ENCODE measurements at regions not wholly inside any gene's neighbourhood (a gene's known extent, or its start where the extent isn't known, plus 50 kb on each side); places are given as distances from the start of the nearest gene placed in this dataset.
A peak's percentile ranks its signal among the peaks of the same experiment; 100 is the strongest.

- Mint-ChIP-seq H3K9me3 (no peaks in the 10 kb centered on the region), H3K36me3 (no peaks in the 10 kb centered on the region), H3K27me3 (no peaks in the 10 kb centered on the region)
These were observed 151.5 kb upstream of the CELF4 start for GRCh38 chr18:37717098-37717497.

GRCh38 chr18:37716106-37716735, 150.6 kb upstream of the CELF4 start:
- Mint-ChIP-seq H3K4me1 (peaks cover 1 to 7% of the 10 kb centered on the region in 2 donors), H3K36me3 (no peaks in the 10 kb centered on the region), H3K27ac (no peak overlapping the region), H3K27me3 (no peaks in the 10 kb centered on the region), H3K9me3 (no peaks in the 10 kb centered on the region), H3K4me3 (no peak overlapping the region)
- no peak for DNase-seq
- ATAC-seq (replicated peaks) = no peak

More at GRCh38 chr18:37717098-37717497, 151.5 kb upstream of the CELF4 start:
- no peak for DNase-seq
- ATAC-seq (replicated peaks) = no peak
- Mint-ChIP-seq H3K4me1 (peaks cover 1 to 7% of the 10 kb centered on the region in 2 donors), H3K27ac (no peak overlapping the region), H3K4me3 (no peak overlapping the region)

GRCh38 chr18:37714691-37715090, 149.1 kb upstream of the CELF4 start:
- Mint-ChIP-seq H3K4me3 (no peak overlapping the region), H3K9me3 (no peaks in the 10 kb centered on the region), H3K36me3 (no peaks in the 10 kb centered on the region), H3K27me3 (no peaks in the 10 kb centered on the region), H3K4me1 (no peaks in the 10 kb centered on the region), H3K27ac (no peak overlapping the region)
- no peak for DNase-seq
- ATAC-seq (replicated peaks) = no peak

GRCh38 chr18:37712776-37713175, 147.2 kb upstream of the CELF4 start:
- Mint-ChIP-seq H3K27me3 (no peaks in the 10 kb centered on the region), H3K4me3 (no peak overlapping the region), H3K27ac (no peak overlapping the region), H3K4me1 (no peaks in the 10 kb centered on the region), H3K9me3 (no peaks in the 10 kb centered on the region), H3K36me3 (no peaks in the 10 kb centered on the region)
- ATAC-seq (replicated peaks) = peak; percentile 33 to 34
- no peak for DNase-seq

DNA sequence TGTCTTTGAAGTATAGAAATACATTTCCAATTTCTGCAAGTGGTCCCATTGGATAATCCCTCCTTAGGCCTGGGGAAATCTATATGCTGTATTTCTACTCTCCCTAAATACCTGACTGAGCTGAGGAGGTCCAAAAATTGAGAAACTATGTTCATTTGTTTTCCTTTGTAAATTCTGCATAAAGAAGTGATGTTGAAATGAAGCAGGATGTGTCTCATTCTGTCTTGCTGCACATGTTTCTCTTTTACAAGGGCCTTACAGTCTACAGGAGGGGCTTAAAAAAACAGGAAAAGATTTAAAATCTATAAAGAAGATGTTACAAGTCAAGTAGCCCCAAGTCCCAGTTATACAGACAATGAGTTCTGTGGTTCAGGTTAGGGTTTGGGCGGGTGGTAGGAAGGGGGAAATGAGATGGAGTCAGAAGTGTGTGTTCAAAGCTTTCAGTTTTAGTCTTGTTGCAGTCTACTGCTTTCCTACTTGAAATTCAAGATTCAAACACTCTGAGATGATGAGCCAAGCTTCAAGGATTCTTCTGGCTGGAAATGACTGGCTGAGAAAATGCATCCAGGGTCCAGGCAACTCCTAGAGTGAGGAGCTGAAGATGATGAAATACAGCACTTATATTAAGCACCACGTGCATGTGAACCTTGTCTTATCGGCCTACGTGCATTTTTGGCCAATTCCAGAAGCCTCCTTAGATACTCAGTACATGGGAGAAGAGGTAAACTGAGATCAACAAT, 146.3 kb upstream of the CELF4 start:
- no peak for ATAC-seq (replicated peaks)
- Mint-ChIP-seq H3K4me3 (no peak overlapping the region), H3K36me3 (no peaks in the 10 kb centered on the region), H3K4me1 (no peaks in the 10 kb centered on the region), H3K9me3 (no peaks in the 10 kb centered on the region), H3K27ac (no peak overlapping the region), H3K27me3 (no peaks in the 10 kb centered on the region)
- no peak for DNase-seq

- Mint-ChIP-seq H3K4me1 (no peaks in the 10 kb centered on the region), H3K9me3 (no peaks in the 10 kb centered on the region)
These were observed 145.1 kb upstream of the CELF4 start for GRCh38 chr18:37710726-37711125.

GRCh38 chr18:37709740-37710139, 144.1 kb upstream of the CELF4 start:
- Mint-ChIP-seq H3K4me3 (no peak overlapping the region), H3K27ac (no peak overlapping the region), H3K27me3 (no peaks in the 10 kb centered on the region), H3K36me3 (no peaks in the 10 kb centered on the region), H3K4me1 (no peaks in the 10 kb centered on the region), H3K9me3 (no peaks in the 10 kb centered on the region)
- ATAC-seq (replicated peaks) = no peak
- DNase-seq = no peak

More at GRCh38 chr18:37710726-37711125, 145.1 kb upstream of the CELF4 start:
- Mint-ChIP-seq H3K27ac (no peak overlapping the region), H3K4me3 (no peak overlapping the region), H3K36me3 (no peaks in the 10 kb centered on the region), H3K27me3 (no peaks in the 10 kb centered on the region)
- no peak for ATAC-seq (replicated peaks)
- DNase-seq = no peak

GRCh38 chr18:37705016-37705415, 139.4 kb upstream of the CELF4 start:
- no peaks in the 10 kb centered on the region for H3K9me3 Mint-ChIP-seq
- no peaks in the 10 kb centered on the region for H3K27me3 Mint-ChIP-seq
- no peak overlapping the region for H3K27ac Mint-ChIP-seq
- DNase-seq = no peak
- ATAC-seq (replicated peaks) = no peak
- no peak overlapping the region for H3K4me3 Mint-ChIP-seq
- H3K4me1 Mint-ChIP-seq = no peaks in the 10 kb centered on the region
- H3K36me3 Mint-ChIP-seq = no peaks in the 10 kb centered on the region

DNA sequence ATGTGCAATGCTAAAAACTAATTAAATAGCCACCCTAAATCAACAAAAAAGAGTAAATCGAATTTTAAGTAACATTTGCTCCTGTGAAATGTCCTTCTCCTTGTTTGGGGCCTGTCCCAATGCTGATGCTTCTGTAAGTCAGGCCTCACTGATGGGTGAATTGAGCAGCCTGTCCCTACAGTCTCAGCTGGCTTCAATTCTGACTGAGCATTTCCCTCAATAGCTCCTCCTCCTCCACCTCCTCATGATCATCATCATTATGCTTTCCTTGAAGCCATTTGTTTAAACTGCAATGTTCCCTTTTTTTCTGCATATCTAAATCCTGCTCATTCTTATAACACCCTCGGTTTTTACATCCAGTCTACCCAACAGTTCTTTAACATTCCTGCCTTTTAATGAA, 137.2 kb upstream of the CELF4 start:
- Mint-ChIP-seq H3K4me1 (no peaks in the 10 kb centered on the region), H3K9me3 (no peaks in the 10 kb centered on the region), H3K36me3 (no peaks in the 10 kb centered on the region), H3K27me3 (no peaks in the 10 kb centered on the region), H3K27ac (no peak overlapping the region), H3K4me3 (no peak overlapping the region)
- ATAC-seq (replicated peaks) (no peak), DNase-seq (no peak)

GRCh38 chr18:37701967-37702366, 136.4 kb upstream of the CELF4 start:
- Mint-ChIP-seq H3K9me3 (no peaks in the 10 kb centered on the region), H3K36me3 (no peaks in the 10 kb centered on the region), H3K4me3 (no peak overlapping the region), H3K4me1 (no peaks in the 10 kb centered on the region), H3K27ac (no peak overlapping the region), H3K27me3 (no peaks in the 10 kb centered on the region)
- no peak for ATAC-seq (replicated peaks)
- DNase-seq = no peak

DNA sequence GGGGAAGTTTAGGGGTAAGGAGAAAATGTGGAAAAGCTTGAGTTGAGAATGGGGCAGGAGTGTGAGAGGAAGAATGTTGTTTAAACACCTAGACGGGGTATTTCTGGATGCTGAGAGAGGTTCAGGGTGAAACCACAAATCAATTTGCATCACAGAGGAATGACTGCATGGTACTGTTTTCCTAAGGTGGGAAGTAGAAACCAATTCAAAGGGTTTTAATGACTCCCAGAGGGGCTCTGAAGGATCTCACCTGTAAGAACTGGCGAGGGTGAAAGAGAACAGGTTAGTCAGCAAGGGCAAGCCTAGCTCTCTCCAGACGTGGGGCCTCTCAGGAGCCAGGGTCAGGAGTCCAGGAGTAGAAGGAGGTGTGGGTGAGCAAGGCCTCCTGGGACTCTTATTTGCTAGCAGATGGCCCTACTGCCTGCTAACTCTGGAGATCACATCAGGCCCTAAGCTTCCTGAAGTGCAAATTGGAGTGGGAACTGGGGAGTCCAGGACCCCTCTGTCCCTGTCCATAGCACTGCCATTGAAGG, 133.0 kb upstream of the CELF4 start:
- Mint-ChIP-seq H3K27ac (no peak overlapping the region), H3K4me3 (no peak overlapping the region), H3K4me1 (no peaks in the 10 kb centered on the region), H3K9me3 (peaks cover under 1 to 5% of the 10 kb centered on the region in 2 donors), H3K36me3 (no peaks in the 10 kb centered on the region), H3K27me3 (no peaks in the 10 kb centered on the region)
- ATAC-seq (replicated peaks) (no peak), DNase-seq (no peak)

- Mint-ChIP-seq H3K36me3 (no peaks in the 10 kb centered on the region), H3K4me3 (no peak overlapping the region), H3K4me1 (no peaks in the 10 kb centered on the region), H3K9me3 (peaks cover 3 to 5% of the 10 kb centered on the region in 2 donors), H3K27ac (no peak overlapping the region), H3K27me3 (no peaks in the 10 kb centered on the region)
- no peak for DNase-seq
- ATAC-seq (replicated peaks) = peak in 1 of 2 donors; percentile 33
These were observed 128.9 kb upstream of the CELF4 start for GRCh38 chr18:37694516-37694915.

- Mint-ChIP-seq H3K4me3 (no peak overlapping the region), H3K27me3 (no peaks in the 10 kb centered on the region), H3K9me3 (peaks cover 5 to 8% of the 10 kb centered on the region in 2 donors), H3K27ac (no peak overlapping the region), H3K36me3 (no peaks in the 10 kb centered on the region), H3K4me1 (no peaks in the 10 kb centered on the region)
- DNase-seq = no peak
- no peak for ATAC-seq (replicated peaks)
These were observed 125.6 kb upstream of the CELF4 start for GRCh38 chr18:37691162-37691561.

DNA sequence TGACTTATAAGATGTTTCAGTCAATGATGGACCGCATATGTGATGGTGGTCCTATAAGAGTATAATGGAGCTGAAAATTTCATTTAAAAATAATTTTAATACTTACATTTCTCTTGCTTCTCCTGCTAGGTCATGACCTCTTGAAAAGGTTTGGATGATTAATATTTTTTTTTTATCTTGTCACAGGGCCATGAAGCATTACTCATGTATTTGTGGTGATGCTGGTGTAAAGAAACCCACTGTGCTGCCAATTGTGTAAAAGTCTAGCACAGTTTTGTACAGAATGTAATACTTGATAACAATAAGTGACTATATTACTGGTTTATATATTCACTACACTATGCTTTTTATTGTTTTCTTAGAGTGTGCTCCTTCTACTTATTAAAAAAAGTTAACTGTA, 124.2 kb upstream of the CELF4 start:
- peaks cover 5 to 8% of the 10 kb centered on the region in 2 donors for H3K9me3 Mint-ChIP-seq
- ATAC-seq (replicated peaks) = no peak
- H3K4me1 Mint-ChIP-seq = no peaks in the 10 kb centered on the region
- no peaks in the 10 kb centered on the region for H3K27me3 Mint-ChIP-seq
- H3K36me3 Mint-ChIP-seq = no peaks in the 10 kb centered on the region
- no peak for DNase-seq
- H3K27ac Mint-ChIP-seq = no peak overlapping the region
- no peak overlapping the region for H3K4me3 Mint-ChIP-seq

DNA sequence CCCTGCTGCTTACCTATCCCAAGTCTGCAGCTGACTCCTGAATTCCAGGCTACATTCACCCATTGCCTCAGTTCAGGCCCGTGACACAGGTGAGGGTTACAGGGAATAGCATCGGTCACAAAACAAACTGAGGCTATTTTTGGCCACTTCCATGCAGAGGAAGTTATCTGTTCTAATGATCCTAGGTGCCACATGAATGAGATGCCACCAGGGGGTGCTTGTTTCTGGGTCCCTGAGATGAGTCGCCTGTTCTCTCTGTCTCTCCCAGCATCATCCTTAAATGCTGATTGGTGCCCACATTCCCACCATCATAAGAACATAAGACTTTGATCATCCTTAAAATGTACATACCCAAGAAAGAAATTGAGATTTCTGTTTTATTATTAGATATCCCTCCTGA, 119.0 kb upstream of the CELF4 start:
- Mint-ChIP-seq H3K36me3 (no peaks in the 10 kb centered on the region), H3K9me3 (peaks cover 4 to 5% of the 10 kb centered on the region in 2 donors), H3K27ac (no peak overlapping the region), H3K4me1 (no peaks in the 10 kb centered on the region), H3K27me3 (no peaks in the 10 kb centered on the region), H3K4me3 (no peak overlapping the region)
- DNase-seq (no peak), ATAC-seq (replicated peaks) (no peak)
